ENCODE measurements at regions not wholly inside any gene's neighbourhood (a gene's known extent, or its start where the extent isn't known, plus 50 kb on each side); places are given as distances from the start of the nearest gene placed in this dataset.
"Not testable (repeated sequence)": the region's sequence is repeated elsewhere in the genome, so short reads cannot be mapped to it uniquely, and the experiment has no call there.

DNA sequence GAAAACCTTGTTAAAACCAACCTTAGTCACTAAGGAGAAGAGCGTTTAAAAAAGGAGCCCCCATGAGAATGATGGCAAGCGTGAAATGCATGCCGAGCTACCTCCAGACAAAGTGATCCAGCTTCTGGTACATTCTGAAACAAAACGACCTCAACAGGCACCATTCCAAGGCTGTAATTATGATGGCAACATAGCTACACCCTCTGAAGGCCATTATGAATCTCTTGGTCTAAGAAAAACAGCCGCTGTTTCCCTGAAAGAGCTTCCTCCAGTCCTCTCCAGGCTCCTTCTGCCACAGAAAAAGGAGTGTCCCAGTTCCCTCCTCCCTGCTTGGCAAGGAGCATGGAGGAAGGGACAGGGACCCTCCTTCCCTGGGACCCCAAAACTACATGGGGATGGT lies 50.0 kb upstream of the ABLIM1 start:
- H3K27me3 ChIP-seq (ENCODE audit: control insufficient read depth in 2 of 2, insufficient read depth in 2 of 2, low read length in 2 of 2): no peaks in the 10 kb centered on the region
- H3K36me3 ChIP-seq (ENCODE audit: control insufficient read depth in 2 of 2, insufficient read depth in 2 of 2, low read length in 2 of 2): no peaks in the 10 kb centered on the region
- H3K9me3 ChIP-seq (ENCODE audit: control insufficient read depth in 2 of 2, low read length in 2 of 2): no peaks in the 10 kb centered on the region
- peaks cover 0 to 5% of the 10 kb centered on the region in 2 donors for H3K4me1 ChIP-seq (ENCODE audit: control insufficient read depth in 2 of 2, insufficient read depth in 2 of 2, low read length in 2 of 2)
- H3K27ac ChIP-seq (ENCODE audit: low read depth in 2 of 2, low read length in 2 of 2): no peak overlapping the region
- H3K4me3 ChIP-seq (ENCODE audit: low read length in 2 of 2): no peak overlapping the region
- no peak overlapping the region for H3K9ac ChIP-seq (ENCODE audit: low read depth in 1 of 2, low read length in 2 of 2)

DNA sequence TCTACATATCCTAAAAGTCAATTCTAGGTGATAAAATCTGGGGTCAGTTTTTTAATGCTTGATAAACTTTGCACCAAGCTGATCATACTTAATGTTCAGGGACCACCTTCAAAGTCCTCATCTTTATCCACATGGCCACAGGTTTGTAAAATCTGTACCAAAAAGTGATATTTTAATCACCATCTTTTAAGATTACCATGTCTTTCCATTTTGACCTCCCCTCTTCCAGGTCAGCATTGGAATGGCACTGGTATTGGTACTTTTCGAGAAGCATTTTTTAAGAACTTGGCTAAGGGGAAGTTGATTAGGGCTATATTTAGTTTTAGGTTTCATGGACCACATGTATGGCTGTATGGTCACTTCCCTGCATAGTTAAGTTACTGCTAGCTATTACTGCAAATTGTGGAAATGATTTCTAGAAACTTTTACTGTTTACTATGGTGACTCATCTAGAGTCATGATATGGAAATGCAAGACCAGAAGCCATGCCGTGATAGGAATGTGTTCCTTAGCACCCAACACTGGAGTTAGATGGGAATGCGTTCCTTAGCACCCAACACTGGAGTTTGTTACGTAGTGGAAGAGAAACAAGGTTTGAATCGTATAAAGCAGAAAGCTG lies 50.8 kb upstream of the ABLIM1 start:
- Histone ChIP-seq H3K27ac (ENCODE audit: low read depth in 2 of 2, low read length in 2 of 2) (no peak overlapping the region), H3K36me3 (ENCODE audit: control insufficient read depth in 2 of 2, insufficient read depth in 2 of 2, low read length in 2 of 2) (no peaks in the 10 kb centered on the region), H3K9me3 (ENCODE audit: control insufficient read depth in 2 of 2, low read length in 2 of 2) (no peaks in the 10 kb centered on the region), H3K4me3 (ENCODE audit: low read length in 2 of 2) (no peak overlapping the region), H3K27me3 (ENCODE audit: control insufficient read depth in 2 of 2, insufficient read depth in 2 of 2, low read length in 2 of 2) (no peaks in the 10 kb centered on the region), H3K4me1 (ENCODE audit: control insufficient read depth in 2 of 2, insufficient read depth in 2 of 2, low read length in 2 of 2) (peaks cover 0 to 5% of the 10 kb centered on the region in 2 donors), H3K9ac (ENCODE audit: low read depth in 1 of 2, low read length in 2 of 2) (no peak overlapping the region)

DNA sequence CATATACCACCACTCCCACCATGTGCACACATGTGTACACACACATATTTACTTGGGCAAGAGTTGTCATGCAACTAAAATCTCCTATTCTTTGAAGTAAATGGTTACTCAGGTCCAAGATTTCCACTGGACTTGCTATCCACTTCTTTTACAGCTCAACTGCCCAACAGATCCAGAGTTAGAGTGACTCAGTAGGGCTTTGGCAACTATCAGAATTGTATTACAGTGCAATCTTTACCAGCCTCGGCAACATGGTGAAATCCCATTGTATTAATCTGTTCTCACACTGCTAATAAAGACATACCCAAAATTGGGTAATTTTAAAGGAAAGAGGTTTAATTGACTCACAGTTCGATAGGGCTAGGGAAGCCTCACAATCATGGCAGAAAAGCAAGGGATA lies 51.9 kb upstream of the ABLIM1 start:
- Histone ChIP-seq H3K27me3 (ENCODE audit: control insufficient read depth in 2 of 2, insufficient read depth in 2 of 2, low read length in 2 of 2) (no peaks in the 10 kb centered on the region), H3K36me3 (ENCODE audit: control insufficient read depth in 2 of 2, insufficient read depth in 2 of 2, low read length in 2 of 2) (no peaks in the 10 kb centered on the region), H3K27ac (ENCODE audit: low read depth in 2 of 2, low read length in 2 of 2) (no peak overlapping the region), H3K9me3 (ENCODE audit: control insufficient read depth in 2 of 2, low read length in 2 of 2) (no peaks in the 10 kb centered on the region), H3K4me3 (ENCODE audit: low read length in 2 of 2) (no peak overlapping the region), H3K9ac (ENCODE audit: low read depth in 1 of 2, low read length in 2 of 2) (no peak overlapping the region), H3K4me1 (ENCODE audit: control insufficient read depth in 2 of 2, insufficient read depth in 2 of 2, low read length in 2 of 2) (peaks cover 0 to 10% of the 10 kb centered on the region in 2 donors)

DNA sequence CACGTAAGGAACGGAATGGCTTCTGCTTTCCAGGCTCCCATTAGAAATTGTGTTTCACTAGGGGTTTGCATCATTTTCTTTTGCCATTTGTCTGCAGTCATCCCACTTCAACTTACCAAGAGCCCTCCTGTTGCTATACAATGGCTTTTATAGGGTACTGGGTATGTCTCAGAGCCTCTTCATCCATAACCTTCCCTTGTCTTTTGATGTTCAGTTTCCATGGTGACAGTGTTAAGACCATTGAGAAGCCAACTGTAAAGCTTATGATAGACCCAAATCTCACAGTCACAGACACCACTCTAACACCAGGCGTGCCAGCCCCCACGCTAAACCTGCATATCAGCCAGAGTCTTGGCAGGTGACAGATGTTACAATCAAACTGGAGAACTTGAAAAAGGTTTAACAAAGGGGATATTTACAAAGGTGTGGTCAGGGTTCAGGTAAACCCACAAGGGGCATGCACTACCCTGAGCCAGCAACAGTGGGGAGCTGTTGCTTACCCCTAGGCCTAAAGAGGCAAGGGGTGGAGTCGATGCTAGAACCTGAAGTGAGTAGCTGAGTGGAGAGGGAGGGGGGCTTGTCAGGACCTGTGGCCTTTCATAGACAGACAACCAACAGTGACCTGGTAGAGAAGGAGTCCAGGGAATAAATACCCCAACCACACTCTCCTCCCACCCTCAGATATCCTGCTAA lies 53.2 kb upstream of the ABLIM1 start:
- Histone ChIP-seq H3K4me1 (ENCODE audit: control insufficient read depth in 2 of 2, insufficient read depth in 2 of 2, low read length in 2 of 2) (peaks cover 0 to 14% of the 10 kb centered on the region in 2 donors), H3K9ac (ENCODE audit: low read depth in 1 of 2, low read length in 2 of 2) (no peak overlapping the region), H3K4me3 (ENCODE audit: low read length in 2 of 2) (no peak overlapping the region), H3K27ac (ENCODE audit: low read depth in 2 of 2, low read length in 2 of 2) (no peak overlapping the region), H3K9me3 (ENCODE audit: control insufficient read depth in 2 of 2, low read length in 2 of 2) (no peaks in the 10 kb centered on the region), H3K36me3 (ENCODE audit: control insufficient read depth in 2 of 2, insufficient read depth in 2 of 2, low read length in 2 of 2) (no peaks in the 10 kb centered on the region), H3K27me3 (ENCODE audit: control insufficient read depth in 2 of 2, insufficient read depth in 2 of 2, low read length in 2 of 2) (no peaks in the 10 kb centered on the region)

GRCh38 chr10:114711869-114712250 lies 53.8 kb upstream of the ABLIM1 start:
- Histone ChIP-seq H3K27ac (ENCODE audit: low read depth in 2 of 2, low read length in 2 of 2) (no peak overlapping the region), H3K27me3 (ENCODE audit: control insufficient read depth in 2 of 2, insufficient read depth in 2 of 2, low read length in 2 of 2) (no peaks in the 10 kb centered on the region), H3K9ac (ENCODE audit: low read depth in 1 of 2, low read length in 2 of 2) (no peak overlapping the region), H3K4me1 (ENCODE audit: control insufficient read depth in 2 of 2, insufficient read depth in 2 of 2, low read length in 2 of 2) (peaks cover 0 to 14% of the 10 kb centered on the region in 2 donors), H3K36me3 (ENCODE audit: control insufficient read depth in 2 of 2, insufficient read depth in 2 of 2, low read length in 2 of 2) (no peaks in the 10 kb centered on the region), H3K9me3 (ENCODE audit: control insufficient read depth in 2 of 2, low read length in 2 of 2) (no peaks in the 10 kb centered on the region), H3K4me3 (ENCODE audit: low read length in 2 of 2) (no peak overlapping the region)

DNA sequence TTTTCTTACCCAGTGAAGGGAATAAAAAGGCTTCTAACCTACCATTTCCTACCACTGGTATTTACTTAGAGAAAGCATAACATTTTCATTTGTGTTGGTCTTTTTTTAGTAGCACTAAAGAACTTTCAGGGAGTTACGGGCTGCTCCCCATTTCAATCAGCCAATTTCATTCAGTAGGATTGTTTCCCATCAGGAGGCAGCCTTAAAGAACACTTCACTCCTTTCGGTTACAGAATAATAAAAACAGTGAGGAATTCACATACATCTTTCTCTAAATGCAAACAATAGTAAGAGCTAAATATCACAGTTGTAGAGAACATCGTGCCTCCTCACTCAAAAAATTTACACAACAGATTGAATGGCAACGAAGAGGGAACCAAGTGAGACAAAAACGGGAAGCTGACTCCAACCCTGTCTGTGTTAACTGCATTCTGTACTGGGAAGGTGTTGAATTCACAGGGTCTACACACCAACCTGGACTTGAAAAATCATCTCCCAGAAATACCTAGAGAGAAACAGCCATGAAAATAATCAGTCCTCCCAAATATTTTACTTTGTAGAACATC lies 55.5 kb upstream of the ABLIM1 start:
- Histone ChIP-seq H3K27ac (ENCODE audit: low read depth in 2 of 2, low read length in 2 of 2) (no peak overlapping the region), H3K4me3 (ENCODE audit: low read length in 2 of 2) (no peak overlapping the region), H3K9ac (ENCODE audit: low read depth in 1 of 2, low read length in 2 of 2) (no peak overlapping the region), H3K27me3 (ENCODE audit: control insufficient read depth in 2 of 2, insufficient read depth in 2 of 2, low read length in 2 of 2) (no peaks in the 10 kb centered on the region), H3K36me3 (ENCODE audit: control insufficient read depth in 2 of 2, insufficient read depth in 2 of 2, low read length in 2 of 2) (no peaks in the 10 kb centered on the region), H3K9me3 (ENCODE audit: control insufficient read depth in 2 of 2, low read length in 2 of 2) (no peaks in the 10 kb centered on the region), H3K4me1 (ENCODE audit: control insufficient read depth in 2 of 2, insufficient read depth in 2 of 2, low read length in 2 of 2) (peaks cover 0 to 11% of the 10 kb centered on the region in 2 donors)

DNA sequence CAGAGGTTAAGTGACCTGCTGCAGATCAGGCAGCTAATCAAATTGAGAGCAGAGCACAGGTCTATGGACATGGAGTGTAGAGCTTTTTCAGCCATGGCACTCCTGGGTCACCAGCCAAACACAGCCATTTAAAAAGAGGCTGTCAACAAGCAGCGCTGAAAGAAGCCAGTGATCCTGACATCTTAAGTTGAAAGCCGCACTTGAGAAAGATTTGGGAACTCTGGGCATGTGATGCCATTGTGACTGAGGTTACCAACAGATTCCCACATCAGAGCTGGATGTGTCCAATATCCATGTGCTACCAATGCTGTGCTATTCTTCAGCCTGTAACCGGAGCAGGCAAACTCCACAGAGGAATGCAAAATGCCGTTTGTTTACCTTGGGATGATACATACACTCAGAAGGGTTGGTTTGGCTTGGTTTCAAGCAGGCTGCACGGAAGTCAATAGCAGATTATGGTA lies 56.2 kb upstream of the ABLIM1 start:
- Histone ChIP-seq H3K27me3 (ENCODE audit: control insufficient read depth in 2 of 2, insufficient read depth in 2 of 2, low read length in 2 of 2) (no peaks in the 10 kb centered on the region), H3K9me3 (ENCODE audit: control insufficient read depth in 2 of 2, low read length in 2 of 2) (no peaks in the 10 kb centered on the region), H3K27ac (ENCODE audit: low read depth in 2 of 2, low read length in 2 of 2) (peak overlapping the region; percentile 18 to 21), H3K9ac (ENCODE audit: low read depth in 1 of 2, low read length in 2 of 2) (no peak overlapping the region), H3K4me3 (ENCODE audit: low read length in 2 of 2) (peak overlapping the region in 1 of 2 donors; percentile 25), H3K4me1 (ENCODE audit: control insufficient read depth in 2 of 2, insufficient read depth in 2 of 2, low read length in 2 of 2) (peaks cover 0 to 16% of the 10 kb centered on the region in 2 donors), H3K36me3 (ENCODE audit: control insufficient read depth in 2 of 2, insufficient read depth in 2 of 2, low read length in 2 of 2) (no peaks in the 10 kb centered on the region)

GRCh38 chr10:114715171-114715670 lies 57.1 kb upstream of the ABLIM1 start:
- Histone ChIP-seq H3K9ac (ENCODE audit: low read depth in 1 of 2, low read length in 2 of 2) (no peak overlapping the region), H3K9me3 (ENCODE audit: control insufficient read depth in 2 of 2, low read length in 2 of 2) (no peaks in the 10 kb centered on the region), H3K36me3 (ENCODE audit: control insufficient read depth in 2 of 2, insufficient read depth in 2 of 2, low read length in 2 of 2) (no peaks in the 10 kb centered on the region), H3K27me3 (ENCODE audit: control insufficient read depth in 2 of 2, insufficient read depth in 2 of 2, low read length in 2 of 2) (no peaks in the 10 kb centered on the region), H3K27ac (ENCODE audit: low read depth in 2 of 2, low read length in 2 of 2) (no peak overlapping the region), H3K4me1 (ENCODE audit: control insufficient read depth in 2 of 2, insufficient read depth in 2 of 2, low read length in 2 of 2) (peaks cover 0 to 16% of the 10 kb centered on the region in 2 donors), H3K4me3 (ENCODE audit: low read length in 2 of 2) (no peak overlapping the region)

DNA sequence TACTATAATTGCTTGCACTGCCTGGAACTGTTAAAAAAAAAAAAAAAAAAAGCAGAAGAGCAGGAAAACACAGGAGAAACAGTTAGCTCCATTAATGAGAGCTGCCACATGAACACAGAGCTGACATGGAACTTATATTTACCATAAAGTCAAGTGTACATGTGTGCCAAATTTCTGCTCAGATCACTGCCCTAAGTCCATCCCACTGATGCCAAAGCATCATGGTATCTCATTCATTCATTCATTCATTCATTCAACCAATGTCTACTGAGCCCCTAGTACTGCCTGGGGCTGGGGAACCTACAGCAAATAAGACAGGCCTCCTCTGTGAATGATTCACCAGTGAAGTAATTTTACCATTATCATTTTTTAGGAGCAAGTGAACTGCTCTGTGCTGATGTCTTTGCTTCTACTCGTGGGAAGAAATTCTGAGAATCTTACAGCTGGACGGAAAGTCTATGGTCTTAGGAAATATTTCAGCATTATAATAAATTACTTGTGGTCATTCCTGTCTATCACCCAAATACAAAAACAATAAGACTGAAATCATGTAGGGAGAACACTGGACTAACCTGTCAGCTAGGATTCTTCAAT lies 58.8 kb upstream of the ABLIM1 start:
- Histone ChIP-seq H3K4me1 (ENCODE audit: control insufficient read depth in 2 of 2, insufficient read depth in 2 of 2, low read length in 2 of 2) (peaks cover 0 to 14% of the 10 kb centered on the region in 2 donors), H3K27me3 (ENCODE audit: control insufficient read depth in 2 of 2, insufficient read depth in 2 of 2, low read length in 2 of 2) (no peaks in the 10 kb centered on the region), H3K4me3 (ENCODE audit: low read length in 2 of 2) (no peak overlapping the region), H3K27ac (ENCODE audit: low read depth in 2 of 2, low read length in 2 of 2) (no peak overlapping the region), H3K36me3 (ENCODE audit: control insufficient read depth in 2 of 2, insufficient read depth in 2 of 2, low read length in 2 of 2) (no peaks in the 10 kb centered on the region), H3K9ac (ENCODE audit: low read depth in 1 of 2, low read length in 2 of 2) (no peak overlapping the region), H3K9me3 (ENCODE audit: control insufficient read depth in 2 of 2, low read length in 2 of 2) (no peaks in the 10 kb centered on the region)

DNA sequence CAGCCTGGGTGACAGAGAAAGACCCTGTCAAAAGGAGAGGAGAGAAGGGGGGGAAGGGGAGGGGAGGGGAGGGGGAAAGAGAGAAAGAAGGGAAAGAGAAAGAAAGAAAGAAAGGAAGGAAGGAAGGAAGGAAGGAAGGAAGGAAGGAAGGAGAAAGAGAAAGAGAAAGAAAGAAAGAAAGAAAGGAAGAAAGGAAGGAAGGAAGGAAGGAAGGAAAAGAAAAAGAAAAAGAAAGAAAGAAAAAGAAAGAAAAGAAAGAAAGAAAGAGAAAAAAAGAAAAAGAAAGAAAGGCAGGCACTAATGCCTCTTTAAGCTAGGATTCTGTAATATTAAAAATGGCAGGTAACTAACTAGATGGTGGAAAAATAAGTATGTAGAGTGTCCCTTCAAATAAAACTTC lies 59.8 kb upstream of the ABLIM1 start:
- H3K4me3 ChIP-seq (ENCODE audit: low read length in 2 of 2); H3K9ac ChIP-seq (ENCODE audit: low read depth in 1 of 2, low read length in 2 of 2); H3K27ac ChIP-seq (ENCODE audit: low read depth in 2 of 2, low read length in 2 of 2); H3K9me3 ChIP-seq (ENCODE audit: control insufficient read depth in 2 of 2, low read length in 2 of 2); H3K27me3 ChIP-seq (ENCODE audit: control insufficient read depth in 2 of 2, insufficient read depth in 2 of 2, low read length in 2 of 2); H3K36me3 ChIP-seq (ENCODE audit: control insufficient read depth in 2 of 2, insufficient read depth in 2 of 2, low read length in 2 of 2): not testable (repeated sequence)
- H3K4me1 ChIP-seq (ENCODE audit: control insufficient read depth in 2 of 2, insufficient read depth in 2 of 2, low read length in 2 of 2): peaks cover 0 to 14% of the 10 kb centered on the region in 2 donors

Data from mucosa of rectum (tissue), 2 donors.